GM19468 (cell line): ENCODE measurements at regions not wholly inside any gene's neighbourhood (a gene's known extent, or its start where the extent isn't known, plus 50 kb on each side); places are given as distances from the start of the nearest gene placed in this dataset.
"Not testable (repeated sequence)": the region's sequence is repeated elsewhere in the genome, so short reads cannot be mapped to it uniquely, and the experiment has no call there.

Source experiments
- ATAC-seq: cut with Tn5 transposase; IDR thresholded peaks from one replicate; pipeline ENCODE4 v1.9.1; 2021; ENCODE audit warnings: mild to moderate bottlenecking, moderate library complexity, moderate number of reproducible peaks; ENCODE audit not compliant: unreplicated experiment; ENCODE audit errors: extremely low read depth

DNA sequence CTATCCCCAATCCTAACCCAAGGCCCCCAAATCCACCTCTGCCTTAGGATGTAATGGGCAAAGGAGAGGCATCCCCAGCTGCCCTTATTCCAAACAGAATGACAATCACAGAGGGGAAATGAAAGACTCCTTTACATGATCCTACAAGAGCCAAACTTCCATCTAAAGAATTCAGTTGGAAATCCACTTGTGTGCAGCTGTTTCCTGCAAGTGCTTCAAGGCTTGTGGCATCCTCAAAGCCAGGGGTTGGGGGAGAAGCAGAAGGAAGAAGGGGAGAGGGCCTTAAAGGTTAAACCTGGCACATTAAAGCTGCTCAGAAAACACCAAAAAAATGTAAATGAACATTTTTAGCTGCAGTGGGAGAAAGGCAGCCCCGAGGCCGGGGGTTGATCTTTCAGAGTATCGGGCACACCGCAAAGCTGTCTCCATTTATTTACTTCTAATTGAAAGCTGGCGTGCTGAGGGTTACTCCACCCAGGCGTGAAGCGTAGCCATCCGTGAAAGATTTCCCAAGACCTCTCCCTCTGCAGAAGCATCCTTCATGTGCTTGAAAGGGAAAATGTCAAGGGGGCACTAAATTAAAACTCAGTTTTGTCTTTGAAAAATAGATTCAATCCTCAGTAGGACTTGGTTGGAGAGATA, 217.8 kb downstream of the SHQ1 start:
- ATAC-seq = no peak

GRCh38 chr3:72629191-72629631, 219.0 kb downstream of the SHQ1 start:
- no peak for ATAC-seq

DNA sequence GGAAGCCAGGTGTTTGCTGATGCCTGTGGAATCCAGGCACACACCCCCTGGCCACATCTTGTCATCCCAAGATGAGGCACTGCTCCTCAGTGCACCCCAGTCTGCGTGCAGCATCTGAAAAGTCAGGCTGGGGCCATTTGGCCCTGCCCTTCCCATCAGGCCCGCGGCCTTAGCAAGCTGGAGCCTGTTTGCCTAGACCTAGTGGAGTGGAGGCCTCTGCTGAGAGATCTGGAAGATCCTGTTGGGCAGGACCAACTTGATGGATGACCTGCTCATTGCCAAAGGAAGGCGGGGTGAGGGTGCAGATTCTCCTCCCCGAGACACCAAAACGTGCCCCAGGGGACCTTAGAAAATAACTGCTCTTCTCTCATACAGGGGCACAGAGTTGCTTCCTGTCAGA, 220.2 kb downstream of the SHQ1 start:
- no peak for ATAC-seq

DNA sequence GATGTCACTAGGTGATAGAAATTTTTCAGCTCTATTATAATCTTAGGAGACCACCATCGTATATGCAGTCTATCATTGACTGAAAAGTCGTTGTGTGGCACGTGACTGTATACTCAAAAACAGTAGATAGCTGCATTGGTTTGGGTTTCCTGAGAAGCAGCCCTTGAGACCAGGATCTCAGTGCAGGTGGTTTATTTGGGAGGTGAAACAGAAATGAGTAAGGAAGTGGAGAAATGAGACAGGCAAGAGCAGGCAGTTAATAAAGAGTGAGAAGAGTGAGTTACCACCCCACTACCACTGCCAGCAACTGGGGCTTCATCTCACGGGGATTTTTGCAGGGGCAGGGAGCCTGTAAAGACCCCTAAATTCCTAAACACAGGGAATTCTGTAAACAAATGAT, 221.0 kb downstream of the SHQ1 start:
- no peak for ATAC-seq

DNA sequence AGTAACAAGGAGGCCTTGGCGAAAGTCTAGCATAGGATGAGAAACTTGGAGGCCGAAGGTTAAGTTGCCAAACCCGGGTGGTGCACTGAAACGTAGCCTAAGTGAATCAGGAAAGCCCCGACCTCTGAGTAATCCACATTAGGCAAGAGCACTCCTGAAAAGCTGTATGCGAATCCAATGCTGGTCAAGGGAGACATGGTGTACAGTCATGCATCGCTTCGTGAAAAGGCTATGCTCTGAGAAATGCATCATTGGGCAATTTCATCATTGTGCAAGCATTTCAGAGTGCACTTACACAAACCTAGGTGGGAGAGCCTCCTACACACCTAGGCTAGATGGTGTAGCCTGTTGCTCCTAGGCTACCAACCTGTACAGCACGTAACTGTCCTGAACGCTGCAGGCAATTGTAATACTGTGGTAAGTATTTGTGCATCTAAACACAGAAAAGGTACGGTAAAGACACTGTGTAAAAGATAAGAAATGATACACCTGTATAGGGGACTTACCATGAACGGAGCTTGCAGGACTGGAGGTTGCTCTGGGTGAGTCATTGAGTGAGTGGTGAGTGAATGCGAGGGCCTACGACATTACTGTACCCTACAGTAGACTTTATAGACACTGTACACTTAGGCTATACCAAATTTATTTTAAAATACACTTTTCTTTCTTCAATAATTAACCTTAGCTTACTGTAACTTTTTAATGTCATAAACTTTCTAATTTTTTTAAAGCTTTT, 222.5 kb downstream of the SHQ1 start:
- ATAC-seq = no peak

DNA sequence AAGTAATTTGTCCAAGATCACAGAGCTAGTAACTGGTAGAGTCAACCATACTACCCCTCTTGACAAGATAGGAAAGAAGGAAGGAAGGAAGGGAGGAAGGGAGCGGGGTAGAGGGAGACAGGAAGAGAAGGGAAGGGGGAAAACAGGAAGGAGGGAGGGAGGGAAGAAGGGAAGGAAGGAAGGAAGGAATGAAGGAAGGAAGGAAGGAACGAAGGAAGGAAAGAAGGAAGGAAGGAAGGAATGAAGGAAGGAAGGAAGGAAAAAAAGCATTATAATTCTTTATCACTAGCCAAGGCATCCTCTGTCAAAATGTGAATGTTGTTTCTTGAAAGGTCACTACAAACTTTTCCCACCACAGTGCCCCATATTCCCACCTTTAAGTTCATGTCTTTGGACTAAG, 223.6 kb downstream of the SHQ1 start:
- ATAC-seq = no peak

- no peak for ATAC-seq
These were observed 229.5 kb downstream of the SHQ1 start for GRCh38 chr3:72618739-72619138.

- no peak for ATAC-seq
These were observed 230.7 kb downstream of the SHQ1 start for GRCh38 chr3:72617424-72618024.

DNA sequence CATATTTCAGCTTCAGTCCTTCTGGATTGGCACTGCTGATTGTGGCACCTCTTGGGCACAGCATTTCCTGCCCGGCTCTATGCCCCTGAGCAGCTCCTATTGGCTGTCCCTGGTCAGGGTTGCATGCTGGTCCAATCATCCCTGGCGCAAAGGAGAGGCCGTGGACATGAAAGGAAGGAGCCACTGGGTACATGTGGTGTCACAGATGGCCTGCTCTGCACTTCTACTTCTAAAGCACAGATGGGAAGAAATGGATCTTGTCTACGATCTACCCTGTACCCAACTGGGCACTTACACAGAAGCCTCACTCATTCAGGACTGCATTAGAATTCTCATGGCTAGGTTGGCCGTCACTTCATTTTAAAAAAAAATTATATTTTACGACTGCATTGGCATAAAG, 232.5 kb downstream of the SHQ1 start:
- no peak for ATAC-seq

GRCh38 chr3:72615182-72615581, 233.1 kb downstream of the SHQ1 start:
- no peak for ATAC-seq

- no peak for ATAC-seq
These were observed 233.7 kb downstream of the SHQ1 start for GRCh38 chr3:72614394-72615074.

DNA sequence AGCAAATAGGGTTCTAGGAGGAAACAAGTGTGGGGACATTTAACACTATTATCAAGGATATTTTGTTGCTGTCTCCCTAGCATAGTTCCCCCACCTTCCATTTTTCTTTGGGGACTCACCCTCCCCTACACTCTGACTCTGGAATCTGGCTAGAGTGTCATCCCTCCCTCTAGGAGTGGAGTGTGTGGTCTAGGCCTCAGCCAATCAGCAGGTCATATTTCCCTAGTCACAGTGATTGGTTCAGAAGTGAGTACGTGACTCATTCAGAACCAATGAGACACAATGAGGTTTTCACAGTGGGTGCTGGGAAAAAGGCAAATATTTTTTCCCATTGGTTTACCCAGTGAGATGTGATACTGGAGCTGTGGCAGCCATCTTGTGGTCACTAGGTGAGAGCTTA, 234.4 kb downstream of the SHQ1 start:
- ATAC-seq = no peak

- ATAC-seq = not testable (repeated sequence)
These were observed 239.1 kb downstream of the SHQ1 start for GRCh38 chr3:72609114-72609513.

DNA sequence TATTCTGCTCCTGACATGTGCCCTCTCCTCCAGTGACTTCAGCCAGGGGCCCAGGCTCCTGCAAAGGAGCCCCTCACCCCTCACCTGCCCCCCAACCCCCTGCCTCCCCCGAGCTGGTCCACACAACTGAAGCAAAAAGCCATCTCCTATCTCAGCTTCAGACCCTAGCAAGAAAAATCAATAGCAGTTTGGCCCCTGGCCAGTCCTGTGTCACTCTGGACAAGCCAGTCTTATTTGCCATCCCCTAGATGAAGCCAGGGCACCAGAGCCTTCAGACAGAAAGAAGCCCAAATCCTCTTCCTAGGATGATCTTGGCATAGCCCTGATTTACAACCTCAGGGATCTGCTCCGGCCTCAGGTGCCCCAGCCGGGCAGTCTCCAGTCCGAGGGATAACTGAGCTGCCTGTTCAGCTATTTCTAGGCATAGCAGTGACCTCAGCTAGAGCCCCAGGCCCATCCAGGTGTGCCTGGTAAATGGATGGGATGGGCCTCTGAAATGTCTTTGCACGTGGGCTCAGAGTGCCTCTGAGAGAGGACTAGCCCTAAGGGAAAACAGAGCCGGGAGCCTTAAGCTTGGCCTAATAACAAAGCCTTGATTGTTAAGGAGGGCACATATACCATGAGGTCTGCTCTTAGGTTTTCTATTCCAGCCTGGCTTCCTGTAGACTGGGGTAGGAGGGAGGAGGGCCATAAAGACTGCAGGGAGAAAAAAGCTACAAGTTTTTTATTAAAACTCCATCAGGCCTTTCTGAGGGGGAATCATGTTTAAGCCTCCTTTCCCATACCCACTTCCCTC, 242.0 kb downstream of the SHQ1 start:
- ATAC-seq = no peak

DNA sequence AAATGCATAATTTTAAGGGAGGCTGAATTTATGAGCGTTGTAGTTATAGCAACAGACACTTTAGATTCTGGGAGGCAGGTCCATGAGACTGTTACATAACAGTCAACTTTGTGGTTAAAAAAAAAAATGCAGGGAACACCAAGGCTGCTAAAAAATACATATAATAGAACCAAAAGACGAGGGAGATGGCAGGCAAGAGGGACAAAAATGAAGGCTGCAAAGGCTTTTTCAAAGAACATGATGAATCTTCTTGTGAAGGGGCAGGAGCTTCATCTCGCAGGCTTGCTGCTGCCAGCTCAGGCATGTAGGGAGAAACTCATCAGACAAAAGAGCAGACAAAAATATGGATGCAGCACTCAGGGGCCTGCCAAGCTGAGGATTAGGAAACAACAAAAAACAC, 243.9 kb downstream of the SHQ1 start:
- no peak for ATAC-seq

DNA sequence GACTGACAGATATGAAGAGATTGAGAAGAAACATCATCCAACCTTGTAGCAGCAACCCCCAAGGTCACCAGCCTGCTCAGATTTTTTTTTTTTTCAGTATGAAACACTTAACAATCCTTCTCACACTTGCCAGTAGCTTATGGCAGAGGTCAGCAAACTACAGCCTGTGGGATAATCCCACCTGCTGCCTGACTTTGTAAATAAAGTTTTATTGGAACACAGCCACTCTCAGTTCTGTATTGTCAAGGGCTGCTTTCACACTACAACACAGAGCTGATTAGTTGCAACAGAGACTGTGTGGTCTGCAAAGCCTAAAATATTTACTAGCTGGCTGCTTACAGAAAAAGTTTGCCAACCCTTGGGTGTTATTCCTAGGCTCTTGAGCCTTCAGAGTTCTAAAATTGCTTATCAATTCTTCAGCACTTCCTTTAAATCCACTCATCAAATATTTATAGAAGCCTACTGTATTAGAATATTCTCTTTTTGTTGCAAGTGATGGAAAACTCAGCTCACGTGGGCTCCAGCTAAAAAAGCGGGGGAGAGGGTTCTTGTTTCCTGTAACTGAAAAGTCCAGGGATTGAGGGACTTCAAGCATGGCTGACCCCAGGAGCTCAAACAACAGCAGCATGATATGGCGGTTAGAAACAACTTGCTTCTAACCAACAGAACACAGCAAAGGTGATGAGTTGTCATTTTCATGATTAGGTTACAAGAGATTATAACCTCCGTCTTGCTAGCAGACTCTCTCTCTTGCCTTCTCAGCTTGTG, 246.1 kb downstream of the SHQ1 start:
- no peak for ATAC-seq

DNA sequence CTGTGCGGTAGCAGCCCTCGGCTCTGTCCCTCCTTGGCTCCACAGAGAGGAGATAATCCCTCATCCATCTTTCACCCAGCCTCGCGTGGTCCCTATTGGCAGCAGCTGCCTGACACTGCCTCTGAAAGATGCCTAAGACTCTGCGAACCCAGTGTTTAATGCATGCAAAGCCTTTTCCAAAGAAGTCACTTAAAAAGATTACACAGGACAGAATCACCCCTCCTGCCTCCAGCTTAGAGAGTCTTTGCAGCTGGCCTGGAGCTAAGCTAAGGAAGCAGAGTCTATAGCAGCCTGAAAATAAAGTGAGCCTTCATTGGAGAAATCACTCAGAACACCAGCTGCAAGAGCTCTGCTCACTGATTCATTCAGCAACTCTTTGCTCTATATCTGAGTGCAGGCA, 247.2 kb downstream of the SHQ1 start:
- ATAC-seq = no peak

DNA sequence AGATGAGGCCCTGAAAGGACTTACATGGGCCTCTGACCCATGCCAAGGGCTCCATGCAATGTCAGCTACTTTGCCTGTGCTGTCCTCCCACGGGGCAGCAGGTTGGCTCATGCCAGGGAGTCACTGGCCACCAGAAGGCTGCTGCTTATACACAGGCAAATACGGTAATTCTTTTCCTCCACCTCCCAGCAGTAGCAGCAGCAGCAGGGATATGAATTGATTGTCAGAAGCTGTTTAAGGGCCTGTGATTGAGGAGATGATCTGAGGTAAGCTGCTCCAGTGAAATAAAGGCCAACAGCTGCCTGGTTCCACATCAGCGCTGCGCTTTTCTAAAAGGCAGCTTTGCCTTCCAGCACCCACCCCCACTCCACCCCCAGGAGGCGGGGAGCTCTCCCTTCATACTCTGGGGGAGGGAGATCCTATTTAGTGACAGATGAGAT, 250.5 kb downstream of the SHQ1 start:
- no peak for ATAC-seq

GRCh38 chr3:72597043-72597442, 251.2 kb downstream of the SHQ1 start:
- ATAC-seq = no peak
